NCI-H187 (cell line): ENCODE measurements at regions not wholly inside any gene's neighbourhood (a gene's known extent, or its start where the extent isn't known, plus 50 kb on each side); places are given as distances from the start of the nearest gene placed in this dataset.
"Not testable (repeated sequence)": the region's sequence is repeated elsewhere in the genome, so short reads cannot be mapped to it uniquely, and the experiment has no call there.

Experiments
- DNase-seq, 2 experiments: peaks; one replicate each; lab custom pipeline; 2025; lab: John Stamatoyannopoulos, UW

GRCh38 chr11:22920939-22921565 lies 60.8 kb upstream of the CCDC179 start:
- peak in 1 of 2 experiments; percentile 51 for DNase-seq

GRCh38 chr11:22922672-22923071 lies 62.4 kb upstream of the CCDC179 start:
- DNase-seq: peak; percentile 17 to 46

GRCh38 chr11:22923561-22923960 lies 63.3 kb upstream of the CCDC179 start:
- no peak for DNase-seq

- no peak for DNase-seq
Measured at GRCh38 chr11:22926341-22926740, 66.1 kb upstream of the CCDC179 start.

GRCh38 chr11:22927793-22928192 lies 67.5 kb upstream of the CCDC179 start:
- no peak for DNase-seq

- DNase-seq: no peak
Measured at GRCh38 chr11:22928207-22928917, 68.1 kb upstream of the CCDC179 start.

- no peak for DNase-seq
Measured at GRCh38 chr11:22930816-22931594, 70.7 kb upstream of the CCDC179 start.

- no peak for DNase-seq
Measured at GRCh38 chr11:22938691-22939090, 78.4 kb upstream of the CCDC179 start.

- DNase-seq: not testable (repeated sequence)
Measured at GRCh38 chr11:22941544-22941943, 81.3 kb upstream of the CCDC179 start.

GRCh38 chr11:22957786-22958185 lies 97.5 kb upstream of the CCDC179 start:
- DNase-seq: peak; percentile 37 to 75

- no peak for DNase-seq
Measured at GRCh38 chr11:22974251-22974650, 114.0 kb upstream of the CCDC179 start.

- DNase-seq: no peak
Measured at GRCh38 chr11:22976146-22976545, 115.9 kb upstream of the CCDC179 start.

GRCh38 chr11:22982903-22983302 lies 122.6 kb upstream of the CCDC179 start:
- DNase-seq: no peak

GRCh38 chr11:22984045-22984444 lies 123.8 kb upstream of the CCDC179 start:
- no peak for DNase-seq

- no peak for DNase-seq
Measured at GRCh38 chr11:22989371-22989770, 129.1 kb upstream of the CCDC179 start.

- no peak for DNase-seq
Measured at GRCh38 chr11:22991196-22991595, 130.9 kb upstream of the CCDC179 start.

GRCh38 chr11:23006730-23007129 lies 146.5 kb upstream of the CCDC179 start:
- DNase-seq: no peak

- no peak for DNase-seq
Measured at GRCh38 chr11:23010790-23011335, 150.6 kb upstream of the CCDC179 start.

GRCh38 chr11:23012930-23013329 lies 152.7 kb upstream of the CCDC179 start:
- no peak for DNase-seq

GRCh38 chr11:23013509-23013908 lies 153.2 kb upstream of the CCDC179 start:
- DNase-seq: no peak

GRCh38 chr11:23021287-23021863 lies 161.1 kb upstream of the CCDC179 start:
- peak in 1 of 2 experiments; percentile 8 for DNase-seq

- DNase-seq: no peak
Measured at GRCh38 chr11:23022854-23023253, 162.6 kb upstream of the CCDC179 start.
